ENCODE measurements at regions not wholly inside any gene's neighbourhood (a gene's known extent, or its start where the extent isn't known, plus 50 kb on each side); places are given as distances from the start of the nearest gene placed in this dataset.

GRCh38 chr2:187206471-187206870, 241.6 kb downstream of the CALCRL start:
- intact Hi-C loops (cut with DNase I), result no loop called here
- TF ChIP-seq, protein P1, sequence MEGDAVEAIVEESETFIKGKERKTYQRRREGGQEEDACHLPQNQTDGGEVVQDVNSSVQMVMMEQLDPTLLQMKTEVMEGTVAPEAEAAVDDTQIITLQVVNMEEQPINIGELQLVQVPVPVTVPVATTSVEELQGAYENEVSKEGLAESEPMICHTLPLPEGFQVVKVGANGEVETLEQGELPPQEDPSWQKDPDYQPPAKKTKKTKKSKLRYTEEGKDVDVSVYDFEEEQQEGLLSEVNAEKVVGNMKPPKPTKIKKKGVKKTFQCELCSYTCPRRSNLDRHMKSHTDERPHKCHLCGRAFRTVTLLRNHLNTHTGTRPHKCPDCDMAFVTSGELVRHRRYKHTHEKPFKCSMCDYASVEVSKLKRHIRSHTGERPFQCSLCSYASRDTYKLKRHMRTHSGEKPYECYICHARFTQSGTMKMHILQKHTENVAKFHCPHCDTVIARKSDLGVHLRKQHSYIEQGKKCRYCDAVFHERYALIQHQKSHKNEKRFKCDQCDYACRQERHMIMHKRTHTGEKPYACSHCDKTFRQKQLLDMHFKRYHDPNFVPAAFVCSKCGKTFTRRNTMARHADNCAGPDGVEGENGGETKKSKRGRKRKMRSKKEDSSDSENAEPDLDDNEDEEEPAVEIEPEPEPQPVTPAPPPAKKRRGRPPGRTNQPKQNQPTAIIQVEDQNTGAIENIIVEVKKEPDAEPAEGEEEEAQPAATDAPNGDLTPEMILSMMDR (IDR thresholded peaks at IDR 0.05), result no peak
- TF ChIP-seq POLR2A (IDR thresholded peaks at IDR 0.05), result no peak
- Histone ChIP-seq H3K9me3 (peaks cover 0 to 9% (median 0%) of the 10 kb centered on the region in 12 donors), H3K4me1 (peaks cover 0 to 11% (median 0%) of the 10 kb centered on the region in 12 donors), H3K27ac (no peak overlapping the region), H3K4me3 (no peak overlapping the region), H3K27me3 (no peaks in the 10 kb centered on the region), H3K36me3 (no peaks in the 10 kb centered on the region)
- WGBS, 4 donors, result 61 to 77% (median 69%) methylated on average over 1 of the region's 1 CpG
- no peak for ATAC-seq
- no peak for DNase-seq

- Histone ChIP-seq H3K27ac (no peak overlapping the region), H3K36me3 (no peaks in the 10 kb centered on the region)
Observed at GRCh38 chr2:187206071-187206470, 242.0 kb downstream of the CALCRL start.

DNA sequence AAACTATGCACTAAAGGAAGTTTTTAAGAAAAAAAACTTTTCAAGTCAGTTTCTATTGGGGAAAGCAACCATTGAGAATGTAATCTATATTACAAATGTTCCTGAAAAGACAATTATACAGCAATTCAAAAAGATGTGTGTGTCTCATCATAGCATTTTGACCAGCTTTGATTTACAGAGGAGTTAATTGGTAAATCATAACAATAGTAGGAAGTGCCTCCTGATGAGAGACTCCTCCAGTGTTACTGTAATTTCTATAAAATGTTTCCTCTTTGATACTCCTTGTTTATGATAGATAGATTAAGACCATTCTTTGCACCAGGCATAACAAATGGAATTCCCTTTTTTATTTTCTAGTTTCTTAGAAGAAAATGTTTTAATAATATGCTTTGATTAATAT, 249.9 kb downstream of the CALCRL start:
- Histone ChIP-seq H3K36me3 (no peaks in the 10 kb centered on the region), H3K27ac (no peak overlapping the region), H3K27me3 (no peaks in the 10 kb centered on the region), H3K4me1 (no peaks in the 10 kb centered on the region), H3K4me3 (no peak overlapping the region), H3K9me3 (no peaks in the 10 kb centered on the region)
- DNase-seq, result no peak
- ATAC-seq, result no peak
- no peak for TF ChIP-seq POLR2A (IDR thresholded peaks at IDR 0.05)
- TF ChIP-seq, protein P1 (IDR thresholded peaks at IDR 0.05), result no peak
- intact Hi-C loops (cut with DNase I), result no loop called here

More at GRCh38 chr2:187206071-187206470, 242.0 kb downstream of the CALCRL start:
- H3K9me3 ChIP-seq, result peaks cover 0 to 5% (median 0%) of the 10 kb centered on the region in 12 donors
- H3K4me1 ChIP-seq, result peaks cover 0 to 11% (median 0%) of the 10 kb centered on the region in 12 donors
- no peak overlapping the region for H3K4me3 ChIP-seq
- intact Hi-C loops (cut with DNase I), result no loop called here
- no peaks in the 10 kb centered on the region for H3K27me3 ChIP-seq
- TF ChIP-seq, protein P1 (IDR thresholded peaks at IDR 0.05), result no peak
- no peak for TF ChIP-seq POLR2A (IDR thresholded peaks at IDR 0.05)
- 62 to 78% (median 74%) methylated on average over 4 of the region's 4 CpGs for WGBS, 4 donors
- ATAC-seq, result no peak
- DNase-seq, result no peak

DNA sequence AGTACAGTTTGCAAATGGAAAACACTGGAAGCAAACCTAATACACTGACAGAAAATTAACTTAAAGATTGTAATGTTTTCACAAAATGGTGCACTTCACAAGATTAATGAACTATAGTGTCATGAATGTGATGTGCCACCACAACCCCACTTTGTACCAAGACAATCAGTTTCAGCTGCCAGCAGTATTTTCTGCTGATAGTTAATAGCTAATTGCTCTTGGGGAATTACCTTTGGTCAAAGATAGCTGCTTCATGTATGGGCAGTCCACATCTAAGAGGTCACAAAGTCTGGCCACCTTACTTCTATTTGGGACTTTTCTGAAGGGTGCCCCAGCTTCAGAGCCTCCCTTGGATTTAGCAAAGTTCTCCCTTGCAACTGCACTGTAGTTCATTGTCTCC, 254.0 kb downstream of the CALCRL start:
- peaks cover 0 to 3% (median 0%) of the 10 kb centered on the region in 12 donors for H3K4me1 ChIP-seq
- no peak for TF ChIP-seq POLR2A (IDR thresholded peaks at IDR 0.05)
- TF ChIP-seq, protein P1 (IDR thresholded peaks at IDR 0.05), result no peak
- no peak overlapping the region for H3K27ac ChIP-seq
- no peak for ATAC-seq
- DNase-seq, result no peak
- H3K36me3 ChIP-seq, result no peaks in the 10 kb centered on the region
- no peaks in the 10 kb centered on the region for H3K9me3 ChIP-seq
- H3K27me3 ChIP-seq, result no peaks in the 10 kb centered on the region
- intact Hi-C loops (cut with DNase I), result no loop called here
- no peak overlapping the region for H3K4me3 ChIP-seq

Measured in heart left ventricle (tissue), 16 donors.